Retinal pigment epithelial cell (primary cell): ENCODE measurements at regions not wholly inside any gene's neighbourhood (a gene's known extent, or its start where the extent isn't known, plus 50 kb on each side); places are given as distances from the start of the nearest gene placed in this dataset.

Experiments used
- DNase-seq: peaks from one replicate; pipeline ENCODE4 v3.0.0-alpha.2; 2010; ENCODE audit warnings: low read depth
- H3K4me3 ChIP-seq: 2 replicates; pipeline ENCODE4 v1.5.1; 2011; ENCODE audit warnings: mild to moderate bottlenecking, low read length, control low read depth, moderate library complexity
- TF ChIP-seq, protein P1 (sequence below): conservative IDR thresholded peaks from 2 replicates; pipeline ENCODE4 v1.5.1; 2011; ENCODE audit warnings: low read depth, low read length, control low read depth, inconsistent platforms

DNA sequence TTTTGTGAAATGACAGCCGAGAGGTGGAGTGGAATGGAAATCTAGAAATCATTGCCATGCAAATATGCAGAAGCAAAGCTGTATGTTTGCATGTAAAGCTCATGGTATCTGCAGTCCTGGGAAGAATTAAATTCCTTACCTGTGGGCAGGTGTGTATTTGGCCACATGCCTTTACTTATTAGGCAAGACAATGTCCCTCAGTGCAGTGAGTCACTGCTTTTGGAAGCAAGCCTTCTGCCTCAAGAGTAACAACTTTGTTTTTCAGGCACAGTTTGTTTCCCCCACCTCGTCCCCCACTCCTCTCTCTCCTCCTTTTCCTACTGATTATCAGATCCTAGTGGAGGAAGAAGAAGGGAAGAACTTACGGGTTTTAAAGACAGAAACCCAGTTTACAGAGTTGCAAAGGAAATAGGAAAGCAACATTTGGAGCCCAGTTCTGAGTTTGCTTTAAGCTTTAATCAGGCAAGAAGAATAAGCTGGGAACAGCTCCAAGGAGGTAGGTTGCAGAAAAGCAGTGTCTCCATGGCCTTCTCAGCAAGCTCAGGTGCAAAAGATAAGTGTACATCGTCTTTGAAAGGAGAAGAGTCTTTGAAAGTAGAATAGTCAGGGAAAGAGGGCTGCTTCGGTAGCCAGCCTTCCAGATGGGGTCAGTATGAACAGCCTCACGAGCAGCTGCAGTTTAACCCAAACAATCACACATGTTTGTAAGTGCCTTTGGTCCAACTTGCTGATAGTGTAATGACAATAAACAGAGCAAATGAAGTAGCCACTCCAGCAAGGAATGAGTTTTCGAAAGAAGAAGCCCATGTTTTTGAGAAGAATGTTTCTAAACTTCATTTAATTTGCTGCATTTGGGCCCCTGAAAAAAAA, 190.1 kb downstream of the KLF5 start:
- TF ChIP-seq, protein P1, sequence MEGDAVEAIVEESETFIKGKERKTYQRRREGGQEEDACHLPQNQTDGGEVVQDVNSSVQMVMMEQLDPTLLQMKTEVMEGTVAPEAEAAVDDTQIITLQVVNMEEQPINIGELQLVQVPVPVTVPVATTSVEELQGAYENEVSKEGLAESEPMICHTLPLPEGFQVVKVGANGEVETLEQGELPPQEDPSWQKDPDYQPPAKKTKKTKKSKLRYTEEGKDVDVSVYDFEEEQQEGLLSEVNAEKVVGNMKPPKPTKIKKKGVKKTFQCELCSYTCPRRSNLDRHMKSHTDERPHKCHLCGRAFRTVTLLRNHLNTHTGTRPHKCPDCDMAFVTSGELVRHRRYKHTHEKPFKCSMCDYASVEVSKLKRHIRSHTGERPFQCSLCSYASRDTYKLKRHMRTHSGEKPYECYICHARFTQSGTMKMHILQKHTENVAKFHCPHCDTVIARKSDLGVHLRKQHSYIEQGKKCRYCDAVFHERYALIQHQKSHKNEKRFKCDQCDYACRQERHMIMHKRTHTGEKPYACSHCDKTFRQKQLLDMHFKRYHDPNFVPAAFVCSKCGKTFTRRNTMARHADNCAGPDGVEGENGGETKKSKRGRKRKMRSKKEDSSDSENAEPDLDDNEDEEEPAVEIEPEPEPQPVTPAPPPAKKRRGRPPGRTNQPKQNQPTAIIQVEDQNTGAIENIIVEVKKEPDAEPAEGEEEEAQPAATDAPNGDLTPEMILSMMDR, result no peak
- no peak for DNase-seq
- no peak overlapping the region for H3K4me3 ChIP-seq

DNA sequence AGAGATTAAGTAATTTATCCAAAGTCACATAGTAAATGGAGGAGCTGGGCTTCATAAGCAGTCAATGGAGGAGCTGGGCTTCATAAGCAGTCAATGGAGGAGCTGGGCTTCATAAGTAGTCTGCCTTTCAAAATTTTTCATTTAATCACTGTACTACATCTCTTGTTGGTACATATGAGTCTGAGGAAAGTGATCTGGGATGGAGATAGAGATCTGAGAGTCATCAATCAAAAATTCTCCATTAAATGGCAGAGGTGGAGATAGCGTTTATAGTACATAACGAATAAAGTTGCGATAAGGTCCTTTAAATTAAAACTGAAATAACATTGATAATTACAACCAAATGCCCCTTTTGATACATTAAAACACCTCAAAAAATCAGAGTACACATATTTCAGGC, 189.3 kb downstream of the KLF5 start:
- TF ChIP-seq, protein P1, result no peak
- H3K4me3 ChIP-seq, result no peak overlapping the region
- no peak for DNase-seq

DNA sequence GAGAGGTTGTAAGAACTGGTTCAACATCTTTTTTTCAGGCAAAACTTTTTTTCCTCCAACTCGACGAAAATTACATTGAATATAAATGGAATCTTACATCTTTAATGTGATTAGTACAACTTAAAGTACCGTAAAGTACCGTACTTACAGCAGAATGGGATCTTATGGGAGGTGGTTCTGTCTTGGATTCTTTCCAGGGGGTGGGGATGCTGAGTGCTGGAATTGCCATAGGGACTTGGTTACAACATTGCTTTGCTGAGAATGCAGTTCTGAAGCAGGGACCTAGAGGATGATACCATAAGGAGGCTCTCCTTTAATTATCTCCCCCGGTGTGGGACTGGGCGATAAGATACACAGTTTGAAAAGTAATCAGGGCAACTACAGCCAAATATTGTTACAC, 186.4 kb downstream of the KLF5 start:
- DNase-seq, result no peak
- no peak overlapping the region for H3K4me3 ChIP-seq
- TF ChIP-seq, protein P1, result no peak

DNA sequence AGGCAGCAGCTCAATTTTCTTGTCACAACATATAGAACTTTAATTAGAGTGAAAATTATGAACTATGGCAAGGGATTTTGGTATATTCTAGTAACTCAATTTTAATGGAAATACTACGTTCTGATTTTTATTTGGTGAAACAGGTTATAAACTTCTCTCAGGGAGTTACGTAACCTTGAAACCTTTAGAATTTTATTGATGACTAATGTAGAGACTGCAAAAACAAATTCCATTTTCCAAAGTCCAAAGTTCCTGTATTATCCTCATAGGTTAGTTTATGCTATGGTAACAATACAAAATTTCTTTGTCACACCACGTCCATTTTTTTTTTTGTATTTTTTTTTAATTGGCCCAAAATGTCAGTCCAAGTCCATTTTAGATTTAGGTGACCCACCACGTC, 185.7 kb downstream of the KLF5 start:
- no peak overlapping the region for H3K4me3 ChIP-seq
- TF ChIP-seq, protein P1, result no peak
- DNase-seq, result no peak

DNA sequence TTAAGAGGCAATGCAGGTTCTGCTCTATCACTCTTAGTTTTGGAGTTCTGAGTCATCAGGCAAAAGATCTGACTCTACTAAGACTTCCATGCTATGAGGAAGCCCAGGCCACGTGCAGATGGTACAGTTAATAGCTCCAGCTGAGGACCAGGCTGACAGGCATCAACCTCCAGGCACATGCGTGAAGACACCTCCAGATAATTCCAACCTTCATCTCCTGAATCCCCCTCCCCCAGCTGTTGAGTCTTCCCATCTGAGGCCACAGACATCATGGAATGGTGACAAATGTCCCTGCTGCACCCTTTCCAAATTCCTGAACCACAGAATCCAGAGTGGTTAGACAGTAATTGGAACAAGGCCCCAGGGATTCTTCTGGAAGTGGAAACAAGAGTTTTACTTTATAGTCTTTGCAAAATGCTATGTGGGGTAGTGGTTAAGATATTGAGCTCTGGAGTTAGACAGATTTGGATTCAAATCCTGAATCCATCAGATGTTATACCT, 183.8 kb downstream of the KLF5 start:
- TF ChIP-seq, protein P1, result no peak
- no peak overlapping the region for H3K4me3 ChIP-seq

DNA sequence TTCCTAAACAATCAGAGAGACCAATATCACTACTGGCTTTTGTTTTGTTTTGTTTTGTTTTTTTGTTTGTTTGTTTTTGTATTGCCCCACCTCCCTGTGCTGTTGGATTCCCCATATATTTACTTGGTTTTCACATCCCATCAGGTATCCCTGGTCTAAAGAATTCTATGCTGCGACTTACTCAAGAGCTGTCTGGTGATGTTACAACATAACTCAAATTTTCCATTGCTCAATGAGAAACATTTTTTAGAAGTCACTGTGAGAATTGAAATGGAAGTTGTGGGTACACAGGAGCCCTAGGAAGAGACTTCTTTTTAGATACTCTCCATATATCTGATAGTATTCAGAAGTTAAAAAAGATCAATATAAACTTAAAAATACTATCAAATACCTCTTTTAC, 181.4 kb downstream of the KLF5 start:
- no peak for DNase-seq
- H3K4me3 ChIP-seq, result no peak overlapping the region
- TF ChIP-seq, protein P1, result no peak

More for the DNA sequence above, 183.8 kb downstream of the KLF5 start:
- DNase-seq, result no peak

DNA sequence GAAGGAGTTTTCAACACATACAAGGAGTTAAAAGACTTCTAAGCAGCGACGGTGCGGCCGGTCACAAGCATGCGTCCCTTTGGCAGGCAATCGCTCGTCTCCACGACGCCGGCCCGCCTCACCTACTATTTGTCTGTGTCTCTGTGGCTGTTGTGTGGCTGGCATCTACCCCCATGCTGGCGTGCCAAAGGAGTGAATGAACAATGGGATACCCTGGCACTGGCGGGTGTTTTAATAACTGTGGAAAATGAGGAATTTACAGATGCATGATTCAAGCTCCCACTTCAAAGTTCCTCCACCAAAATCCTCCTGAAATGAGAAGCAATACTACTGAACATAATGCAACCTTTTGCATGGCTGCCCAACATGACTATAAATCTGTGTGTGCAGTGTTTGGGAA, 176.6 kb downstream of the KLF5 start:
- H3K4me3 ChIP-seq, result no peak overlapping the region
- TF ChIP-seq, protein P1, result no peak

More for the DNA sequence above, 176.6 kb downstream of the KLF5 start:
- no peak for DNase-seq
